ENCODE measurements at regions not wholly inside any gene's neighbourhood (a gene's known extent, or its start where the extent isn't known, plus 50 kb on each side); places are given as distances from the start of the nearest gene placed in this dataset.

DNA sequence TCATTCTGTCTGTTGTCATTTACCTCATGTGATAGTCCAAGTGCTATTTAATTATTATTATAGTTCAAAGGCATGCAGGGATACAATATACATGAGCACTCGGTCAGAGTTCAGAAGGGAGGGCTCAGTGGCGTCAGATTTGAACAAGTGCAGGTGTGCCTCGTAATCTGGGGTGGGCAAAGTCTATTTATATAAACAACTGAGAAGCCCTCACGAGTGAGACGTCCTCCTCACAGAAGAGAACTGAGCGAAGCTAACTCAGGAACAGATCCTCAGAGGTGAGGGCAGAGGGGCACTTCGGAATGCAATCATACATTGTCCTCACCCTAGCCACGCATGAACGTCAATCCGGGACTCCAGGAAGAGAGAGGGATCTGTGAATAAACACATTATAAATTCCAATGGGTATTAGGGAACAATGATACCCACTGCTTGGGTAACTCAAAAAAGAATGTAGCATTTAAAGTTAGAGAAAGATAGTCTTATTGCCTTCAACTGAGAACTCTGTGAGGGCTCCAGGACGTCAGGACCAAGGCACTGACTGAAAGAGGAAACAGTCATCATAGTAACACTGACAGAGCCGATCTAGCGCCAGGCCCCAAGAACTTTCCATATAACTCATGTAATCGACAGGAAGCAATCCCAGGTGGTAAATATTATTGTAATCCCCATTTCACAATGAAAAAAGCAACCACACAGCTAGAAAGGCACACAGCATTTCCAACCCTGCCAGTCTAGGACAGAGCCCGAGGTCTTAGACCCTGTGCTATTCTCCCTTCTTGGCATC, 127.1 kb upstream of the B3GALT2 start:
- TF ChIP-seq REST (IDR thresholded peaks at IDR 0.05; ENCODE audit: insufficient read depth in 1 of 2, low read depth in 2 of 2, low read length in 2 of 2) (no peak), TAF1 (IDR thresholded peaks at IDR 0.05; ENCODE audit: borderline replicate concordance, insufficient read depth, low read length) (no peak), POLR2AphosphoS5 (IDR thresholded peaks at IDR 0.05; ENCODE audit: low read depth, low read length) (no peak), SIN3A (IDR thresholded peaks at IDR 0.05; ENCODE audit: borderline replicate concordance, insufficient read depth, low read length) (no peak), FOXP2 (optimal IDR thresholded peaks at IDR 0.05; ENCODE audit: borderline replicate concordance, extremely low read depth, extremely low read length, insufficient read depth) (no peak)
